Prostate gland (tissue), 2 donors: ENCODE measurements at regions not wholly inside any gene's neighbourhood (a gene's known extent, or its start where the extent isn't known, plus 50 kb on each side); places are given as distances from the start of the nearest gene placed in this dataset.
"Not testable (repeated sequence)": the region's sequence is repeated elsewhere in the genome, so short reads cannot be mapped to it uniquely, and the experiment has no call there.

Experiments
- DNase-seq: peaks from one replicate; pipeline ENCODE4 v3.0.0-alpha.2; 2019; ENCODE audit warnings: low spot score
- H3K27ac ChIP-seq, 2 donors: fragments of 200-600 bp; sonication (generic); 2 replicates each; pipeline ENCODE4 v1.5.1; 2017 to 2019
- H3K27me3 ChIP-seq: fragments of 200-600 bp; sonication (generic); replicated peaks from 2 replicates; pipeline ENCODE4 v1.5.1; 2019; ENCODE audit not compliant: insufficient read depth
- H3K36me3 ChIP-seq, 2 donors: fragments of 200-600 bp; sonication (generic); 1 replicate in 1 of 2; 2 replicates in 1 of 2; pipeline versions ENCODE4 v1.5.1 to v1.8.1; 2017 to 2019
- H3K4me1 ChIP-seq: fragments of 200-600 bp; sonication (generic); replicated peaks from 2 replicates; pipeline ENCODE4 v1.5.1; 2019
- H3K4me3 ChIP-seq, 2 donors: fragments of 200-600 bp; sonication (generic); 2 replicates each; pipeline ENCODE4 v1.5.1; 2017 to 2019
- H3K9me3 ChIP-seq: fragments of 200-600 bp; sonication (generic); 2 replicates; pipeline ENCODE4 v1.5.1; 2017
- CTCF ChIP-seq, 4 experiments: fragments of 200-600 bp in 2 of 4; fragments of 450-650 bp in 2 of 4; sonication (generic) in 2 of 4; IDR thresholded peaks; 1 replicate in 3 of 4; 2 replicates in 1 of 4; pipeline ENCODE4 v1.5.1; 2016 to 2019; ENCODE audit warnings: antibody characterized with exemption in 4 of 4, mild to moderate bottlenecking in 2 of 4, moderate library complexity in 2 of 4
- POLR2A ChIP-seq: fragments of 450-650 bp; IDR thresholded peaks from one replicate; pipeline ENCODE4 v1.6.1; 2016; ENCODE audit warnings: antibody characterized with exemption, mild to moderate bottlenecking
- POLR2AphosphoS5 ChIP-seq: sonication (generic); formaldehyde crosslinking; IDR thresholded peaks from one replicate; pipeline ENCODE4 v1.6.1; 2017; ENCODE audit warnings: antibody characterized with exemption
- WGBS: methylation state at CpG from one replicate; pipeline ENCODE4 v1.1.5; 2018; 5-methylcytosine and 5-hydroxymethylcytosine counted together
- intact Hi-C: fragments of 100-400 bp; cut with DNase I; formaldehyde crosslinking; loops from one replicate; pipeline ENCODE4 v1.14.2; 2022

GRCh38 chrX:3493605-3494004, 147.2 kb upstream of the MXRA5 start:
- no peak for DNase-seq
- Histone ChIP-seq H3K36me3 (no peaks in the 10 kb centered on the region), H3K27me3 (no peaks in the 10 kb centered on the region), H3K4me1 (no peaks in the 10 kb centered on the region), H3K9me3 (no peaks in the 10 kb centered on the region), H3K4me3 (no peak overlapping the region), H3K27ac (no peak overlapping the region)
- intact Hi-C loops = no loop called here
- TF ChIP-seq CTCF (IDR thresholded peaks at IDR 0.05) (no peak), POLR2A (no peak), POLR2AphosphoS5 (no peak)

- Histone ChIP-seq H3K27ac (no peak overlapping the region), H3K27me3 (no peaks in the 10 kb centered on the region), H3K4me1 (no peaks in the 10 kb centered on the region), H3K36me3 (no peaks in the 10 kb centered on the region), H3K9me3 (no peaks in the 10 kb centered on the region), H3K4me3 (no peak overlapping the region)
- TF ChIP-seq POLR2A (no peak), POLR2AphosphoS5 (no peak), CTCF (IDR thresholded peaks at IDR 0.05) (no peak)
- no peak for DNase-seq
- intact Hi-C loops = no loop called here
- 72% methylated on average over 7 of the region's 8 CpGs for WGBS
Measured at GRCh38 chrX:3485727-3486126, 139.3 kb upstream of the MXRA5 start.

GRCh38 chrX:3479026-3479425, 132.6 kb upstream of the MXRA5 start:
- H3K9me3 ChIP-seq = no peaks in the 10 kb centered on the region
- 70% methylated on average over 4 of the region's 4 CpGs for WGBS
- intact Hi-C loops = no loop called here
- TF ChIP-seq POLR2A (no peak), POLR2AphosphoS5 (no peak), CTCF (IDR thresholded peaks at IDR 0.05) (no peak)
- H3K27me3 ChIP-seq = no peaks in the 10 kb centered on the region
- no peaks in the 10 kb centered on the region for H3K4me1 ChIP-seq
- H3K27ac ChIP-seq = no peak overlapping the region
- DNase-seq = no peak
- H3K36me3 ChIP-seq = no peaks in the 10 kb centered on the region
- no peak overlapping the region for H3K4me3 ChIP-seq

GRCh38 chrX:3476973-3477372, 130.5 kb upstream of the MXRA5 start:
- no peaks in the 10 kb centered on the region for H3K27me3 ChIP-seq
- no peaks in the 10 kb centered on the region for H3K36me3 ChIP-seq
- H3K4me1 ChIP-seq = no peaks in the 10 kb centered on the region
- H3K4me3 ChIP-seq = no peak overlapping the region
- no peak for DNase-seq
- intact Hi-C loops = no loop called here
- no peak overlapping the region for H3K27ac ChIP-seq
- no peaks in the 10 kb centered on the region for H3K9me3 ChIP-seq
- no peak for TF ChIP-seq POLR2A
- no peak for TF ChIP-seq CTCF (IDR thresholded peaks at IDR 0.05)
- 95% methylated on average over 4 of the region's 4 CpGs for WGBS

- 73% methylated on average over 7 of the region's 7 CpGs for WGBS
- H3K36me3 ChIP-seq = not testable (repeated sequence)
Measured at GRCh38 chrX:3470211-3470679, 123.8 kb upstream of the MXRA5 start.

More at GRCh38 chrX:3470211-3470679, 123.8 kb upstream of the MXRA5 start:
- H3K4me1 ChIP-seq, H3K27ac ChIP-seq, H3K27me3 ChIP-seq, H3K4me3 ChIP-seq, H3K9me3 ChIP-seq, DNase-seq, intact Hi-C loops: not testable (repeated sequence)
